LNCaP clone FGC (cell line): ENCODE measurements at regions not wholly inside any gene's neighbourhood (a gene's known extent, or its start where the extent isn't known, plus 50 kb on each side); places are given as distances from the start of the nearest gene placed in this dataset.

Experiments used
- DNase-seq: peaks from one replicate; pipeline ENCODE4 v3.0.0-alpha.2; 2011; ENCODE audit warnings: low read depth
- H3K4me3 ChIP-seq: 2 replicates; pipeline ENCODE4 v1.5.1; 2011; ENCODE audit warnings: mild to moderate bottlenecking, low read depth, low read length, control low read depth
- CTCF ChIP-seq: IDR thresholded peaks from 2 replicates; pipeline ENCODE4 v1.5.1; 2012; ENCODE audit warnings: mild to moderate bottlenecking; ENCODE audit not compliant: control insufficient read depth, insufficient read depth; ENCODE audit errors: extremely low read depth

GRCh38 chr9:2281031-2281802 lies 266.1 kb downstream of the SMARCA2 start:
- no peak for TF ChIP-seq CTCF
- no peak for DNase-seq
- H3K4me3 ChIP-seq, result no peak overlapping the region

- no peak for TF ChIP-seq CTCF
- H3K4me3 ChIP-seq, result no peak overlapping the region
- no peak for DNase-seq
Observed at GRCh38 chr9:2281803-2282185, 266.6 kb downstream of the SMARCA2 start.

DNA sequence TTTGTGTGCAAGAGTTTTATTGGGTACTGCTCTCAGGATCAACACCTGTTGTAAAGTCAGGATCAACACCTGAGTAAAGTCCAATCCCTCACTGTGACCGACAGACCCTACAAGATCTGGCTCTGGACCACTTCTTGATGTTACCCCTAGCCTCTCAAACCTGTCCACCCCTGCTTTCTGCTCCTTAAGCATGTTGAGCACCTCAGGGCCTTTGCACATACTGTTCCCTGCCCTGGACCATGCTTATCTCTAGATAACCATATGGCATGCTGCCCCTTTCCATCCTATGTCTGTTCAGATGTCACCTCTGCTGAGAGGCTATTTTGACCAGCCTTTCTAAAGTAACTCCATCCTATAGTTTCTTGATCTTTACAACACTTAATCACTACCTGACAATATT lies 269.6 kb downstream of the SMARCA2 start:
- TF ChIP-seq CTCF, result no peak
- no peak for DNase-seq
- no peak overlapping the region for H3K4me3 ChIP-seq

- no peak for DNase-seq
- H3K4me3 ChIP-seq, result no peak overlapping the region
- no peak for TF ChIP-seq CTCF
Observed at GRCh38 chr9:2285416-2286332, 270.5 kb downstream of the SMARCA2 start.

DNA sequence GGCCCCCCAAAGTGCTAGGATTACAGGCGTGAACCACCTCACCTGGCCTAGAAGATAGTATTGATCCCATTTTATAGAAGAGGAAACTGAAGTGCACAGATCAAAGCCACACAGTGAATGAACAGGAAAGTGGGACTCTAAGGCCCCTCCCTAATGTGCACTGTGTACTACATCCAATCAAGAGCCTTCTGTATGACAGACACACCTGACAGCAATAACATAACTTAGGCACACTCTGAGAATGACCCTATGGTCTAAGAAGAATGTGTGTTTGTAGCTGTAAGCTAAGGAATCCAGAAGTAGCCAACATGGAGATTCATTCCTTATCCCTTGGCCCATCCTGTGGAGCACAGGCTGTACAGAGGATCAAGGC lies 271.2 kb downstream of the SMARCA2 start:
- no peak for TF ChIP-seq CTCF
- no peak for DNase-seq

DNA sequence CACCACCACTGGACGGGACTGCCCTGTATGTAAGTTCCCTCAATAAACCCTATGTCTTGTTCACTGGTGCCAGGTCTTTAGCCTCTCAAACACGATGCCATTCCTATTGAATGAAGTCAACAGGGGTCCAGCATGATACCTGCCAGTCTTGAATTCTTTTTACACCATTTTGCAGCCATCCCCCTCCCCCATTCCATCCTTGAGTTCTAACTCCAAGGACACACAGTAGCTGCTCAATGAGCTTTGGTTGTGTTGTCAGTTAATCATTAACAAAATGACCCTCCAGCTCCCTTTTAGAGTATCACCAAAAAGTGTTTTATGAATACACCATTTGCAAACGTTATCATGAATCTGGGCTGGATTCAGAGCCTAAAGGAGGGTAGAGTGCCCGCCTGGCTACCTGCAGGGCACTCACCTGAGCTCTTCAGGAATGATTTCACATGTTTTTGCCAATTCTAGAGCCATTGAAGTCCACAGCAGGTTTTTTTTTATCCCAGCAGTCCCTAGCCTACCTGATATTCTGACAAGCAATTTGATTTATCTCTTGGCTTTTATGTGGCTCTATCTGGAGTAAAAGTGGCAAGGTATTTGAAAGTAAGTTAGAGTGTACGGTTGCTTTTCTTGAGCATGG lies 271.8 kb downstream of the SMARCA2 start:
- no peak overlapping the region for H3K4me3 ChIP-seq
- DNase-seq, result no peak
- TF ChIP-seq CTCF, result no peak

More for the DNA sequence above, 271.2 kb downstream of the SMARCA2 start:
- H3K4me3 ChIP-seq, result no peak overlapping the region
